GM19468 (cell line): ENCODE measurements at regions not wholly inside any gene's neighbourhood (a gene's known extent, or its start where the extent isn't known, plus 50 kb on each side); places are given as distances from the start of the nearest gene placed in this dataset.
"Not testable (repeated sequence)": the region's sequence is repeated elsewhere in the genome, so short reads cannot be mapped to it uniquely, and the experiment has no call there.

ENCODE experiments used
- ATAC-seq: cut with Tn5 transposase; IDR thresholded peaks from one replicate; pipeline ENCODE4 v1.9.1; 2021; ENCODE audit warnings: mild to moderate bottlenecking, moderate library complexity, moderate number of reproducible peaks; ENCODE audit not compliant: unreplicated experiment; ENCODE audit errors: extremely low read depth

DNA sequence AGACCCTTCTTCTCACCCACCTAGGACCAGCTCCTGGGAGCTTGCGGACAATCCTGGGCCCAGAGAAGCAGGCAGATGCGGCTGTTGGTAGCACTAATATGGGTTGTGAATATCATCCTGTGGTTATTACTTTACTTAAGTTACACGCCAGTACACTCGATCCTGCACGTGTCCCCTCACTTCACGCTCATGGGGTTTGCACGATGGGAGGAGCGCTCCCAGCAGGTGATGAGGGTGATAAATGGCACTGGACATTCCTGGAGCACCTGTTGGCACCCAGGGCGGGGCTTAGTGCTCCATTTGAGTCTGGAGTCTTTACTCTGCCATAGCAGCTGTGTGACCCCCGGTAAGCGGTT, 335.1 kb downstream of the PREX1 start:
- ATAC-seq: no peak

DNA sequence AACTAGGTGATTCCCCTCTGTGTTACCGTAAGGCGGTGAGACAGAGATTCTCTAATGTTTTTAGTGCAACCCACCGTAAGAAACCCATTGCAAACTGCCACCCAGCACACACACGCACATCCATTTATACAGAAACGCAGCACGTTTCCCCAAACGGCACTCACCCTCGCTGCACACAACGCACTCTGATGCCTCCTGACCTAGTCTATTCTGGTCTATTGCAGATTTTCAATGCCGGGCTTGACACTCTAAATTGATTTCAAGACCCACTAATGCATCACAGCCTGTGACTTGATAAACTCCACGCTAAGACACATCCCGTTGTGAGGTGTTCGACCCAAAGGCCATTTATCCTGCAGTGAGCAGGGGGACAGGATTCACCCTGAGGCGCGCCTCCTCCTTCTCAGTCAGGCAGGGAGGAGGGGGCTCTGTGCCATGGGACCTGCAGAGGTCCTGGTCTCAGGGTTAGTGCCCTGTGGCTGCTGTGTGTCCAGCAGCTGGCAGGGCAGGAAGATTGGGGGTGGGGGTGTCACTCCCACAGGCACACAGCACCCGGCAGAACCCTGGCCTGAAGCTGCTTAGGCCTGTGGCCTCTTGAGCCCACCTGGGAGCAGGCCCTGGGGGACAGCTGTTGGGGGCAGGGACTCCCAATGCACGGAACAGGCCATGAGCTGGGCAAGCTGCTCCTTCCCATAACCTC, 335.6 kb downstream of the PREX1 start:
- no peak for ATAC-seq

DNA sequence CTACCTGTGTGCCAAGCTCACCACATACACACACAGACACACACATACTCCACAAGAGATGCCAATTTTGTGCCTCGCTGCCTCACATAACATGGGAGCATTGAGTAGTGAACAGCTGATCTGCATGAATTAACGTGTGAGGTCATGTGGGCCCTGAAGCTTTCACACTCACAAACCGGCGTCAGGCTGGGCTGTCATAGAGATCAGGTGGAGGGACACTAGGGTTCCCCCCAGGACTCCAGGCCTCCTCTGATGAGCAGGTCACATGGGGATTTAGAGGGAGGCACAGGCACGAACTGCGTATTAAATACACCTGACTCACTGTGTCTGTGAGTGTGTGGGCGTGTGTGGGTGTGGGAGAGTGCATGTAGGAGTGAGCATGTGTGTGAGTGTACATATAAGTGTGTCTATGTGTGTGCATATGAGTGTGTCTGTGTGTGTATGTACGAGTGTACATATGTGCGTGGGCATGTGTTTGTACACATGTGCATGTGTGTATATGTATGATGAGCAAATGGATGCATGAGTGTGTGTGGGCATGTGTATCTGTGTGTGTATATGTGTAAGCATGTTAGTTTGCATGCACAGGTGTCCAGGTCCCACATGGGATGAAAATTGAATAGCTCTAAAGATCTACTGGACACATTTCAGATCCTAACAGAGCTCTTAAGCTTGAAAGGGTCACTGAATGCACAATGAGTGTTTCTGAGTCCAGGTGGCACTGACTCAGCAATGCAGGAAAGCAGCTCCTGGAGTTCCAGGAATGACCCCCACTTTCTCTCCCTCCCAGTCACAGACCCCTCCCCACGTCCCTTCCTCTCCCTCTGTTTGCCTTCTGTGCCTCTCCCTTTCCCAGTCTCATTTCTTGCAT, 336.6 kb downstream of the PREX1 start:
- ATAC-seq: no peak

DNA sequence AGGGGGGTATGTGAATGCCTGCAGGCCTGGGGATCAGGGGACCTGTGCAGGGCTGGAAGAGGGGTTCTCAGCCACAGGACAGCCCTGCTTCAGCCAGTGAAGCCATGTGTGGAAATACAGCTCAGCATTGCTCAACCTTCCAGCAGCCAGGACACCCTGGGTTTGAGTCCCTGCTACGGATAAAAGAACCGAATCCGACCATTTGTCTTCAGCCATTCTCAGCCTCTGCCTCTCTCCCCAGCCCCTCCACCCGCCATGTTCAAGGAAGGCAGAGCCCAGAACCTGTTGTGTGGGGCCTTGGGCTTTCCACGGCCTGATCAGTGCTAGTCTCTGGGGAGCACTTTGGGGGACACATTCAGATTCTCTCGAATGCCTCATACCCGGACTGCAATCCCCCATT, 337.5 kb downstream of the PREX1 start:
- ATAC-seq: not testable (repeated sequence)

DNA sequence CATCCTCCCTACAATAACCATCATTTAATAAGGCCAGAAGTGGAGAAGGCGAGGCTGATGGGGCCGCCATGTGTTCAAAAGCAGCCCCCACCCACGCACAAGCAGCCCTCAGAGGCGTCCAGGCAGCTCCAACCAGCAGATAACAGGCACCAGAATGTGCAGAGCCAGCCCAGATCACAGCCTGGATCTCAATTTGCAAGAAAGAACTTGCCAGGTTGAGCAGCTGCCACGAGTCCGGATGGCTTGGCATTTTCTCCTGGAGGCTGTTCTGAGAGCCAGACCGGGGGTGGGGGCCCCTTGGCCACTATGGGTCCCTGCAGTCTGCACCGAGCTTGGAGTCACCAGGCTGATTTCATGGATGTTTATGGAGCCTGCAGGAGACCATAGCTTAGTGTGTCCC, 338.1 kb downstream of the PREX1 start:
- no peak for ATAC-seq

DNA sequence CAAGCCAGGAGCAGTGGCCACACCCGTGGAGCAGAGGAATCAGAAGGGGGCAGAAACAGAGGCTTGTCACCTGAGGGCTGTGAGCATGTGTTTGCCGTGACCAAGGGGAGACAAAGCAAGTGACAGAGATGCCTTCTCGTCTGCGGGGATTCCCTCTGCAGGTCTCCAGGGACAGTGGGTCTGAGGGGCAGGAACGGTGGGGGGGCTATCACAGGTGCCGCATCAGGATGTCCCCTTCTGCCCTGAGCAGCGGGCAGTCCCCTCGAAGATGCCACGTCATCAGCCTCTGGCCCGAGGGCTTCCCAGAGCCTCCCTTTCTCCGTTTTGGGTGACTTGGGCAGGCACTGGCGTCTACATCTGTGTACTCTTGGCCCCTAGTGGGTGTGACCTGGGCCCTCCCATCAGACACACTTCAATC, 338.7 kb downstream of the PREX1 start:
- ATAC-seq: no peak

DNA sequence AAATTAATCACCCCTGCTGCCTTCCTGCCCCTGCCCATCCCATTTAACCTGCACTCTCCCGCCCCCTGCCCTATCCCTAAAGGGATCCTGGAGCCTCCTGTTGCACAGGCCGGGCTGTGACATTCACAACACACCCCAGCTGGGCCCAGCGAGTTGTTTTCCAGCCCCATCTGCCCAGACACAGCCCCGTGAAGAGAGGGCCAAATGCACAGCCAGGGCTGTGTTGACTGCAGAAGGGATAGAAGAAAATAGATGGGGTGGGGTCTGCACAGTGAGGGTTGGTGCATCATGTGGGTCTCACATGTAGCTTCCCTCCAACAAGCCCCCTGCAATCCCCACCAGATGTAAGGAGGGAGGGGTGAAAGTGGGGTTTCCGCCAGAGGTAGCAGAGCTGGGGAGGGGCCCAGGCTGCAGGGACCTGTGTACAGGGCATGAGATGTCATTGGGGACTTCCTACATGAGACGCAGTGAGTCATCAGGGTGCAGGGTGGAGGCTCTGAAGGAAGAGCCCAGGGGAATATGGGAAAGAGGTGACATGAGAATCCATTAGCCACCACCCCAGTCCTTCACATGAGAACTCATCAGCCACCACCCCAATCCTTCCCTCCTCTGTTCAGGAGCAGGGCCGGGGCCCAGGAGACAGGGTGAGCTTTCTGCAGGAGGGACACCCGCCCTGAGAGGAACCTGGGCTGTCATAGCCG, 339.3 kb downstream of the PREX1 start:
- ATAC-seq: not testable (repeated sequence)

DNA sequence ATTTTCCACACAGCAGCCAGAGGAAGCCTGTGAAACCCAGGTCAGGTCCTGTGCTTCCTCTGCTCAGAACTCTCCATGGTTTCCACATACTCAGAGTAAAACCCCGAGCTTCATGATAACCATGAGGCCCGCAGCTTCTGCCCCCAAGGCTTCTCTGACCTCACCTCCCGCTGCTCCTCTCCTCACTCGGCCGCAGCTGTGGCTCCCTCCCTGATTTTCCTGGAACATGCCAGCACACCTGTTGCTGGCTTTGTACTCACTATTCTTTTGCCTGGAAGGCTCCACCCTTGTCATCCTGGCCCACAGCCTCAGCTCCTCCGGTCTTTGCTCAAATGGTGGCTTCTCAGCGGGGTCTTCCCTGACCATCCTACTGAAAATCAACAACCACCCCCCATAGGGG, 341.7 kb downstream of the PREX1 start:
- ATAC-seq: no peak

DNA sequence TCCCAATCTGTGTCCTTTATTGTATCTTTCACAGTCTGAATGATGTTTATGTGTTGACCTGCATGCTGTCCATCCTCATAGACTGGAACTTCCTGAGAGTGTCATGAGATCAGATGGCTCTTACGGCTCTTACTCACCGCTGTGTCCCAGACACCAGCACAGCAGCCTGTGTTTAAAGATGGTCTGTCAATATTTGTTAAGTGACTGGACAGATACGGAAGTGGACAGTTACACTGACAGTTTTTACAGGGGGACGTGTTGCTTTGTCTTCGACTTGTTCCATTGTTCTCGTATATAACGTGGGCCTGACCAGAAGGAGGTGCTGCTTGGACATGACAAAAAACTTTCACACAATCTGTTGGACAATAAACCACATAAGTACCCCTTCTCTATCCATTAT, 342.6 kb downstream of the PREX1 start:
- ATAC-seq: not testable (repeated sequence)

DNA sequence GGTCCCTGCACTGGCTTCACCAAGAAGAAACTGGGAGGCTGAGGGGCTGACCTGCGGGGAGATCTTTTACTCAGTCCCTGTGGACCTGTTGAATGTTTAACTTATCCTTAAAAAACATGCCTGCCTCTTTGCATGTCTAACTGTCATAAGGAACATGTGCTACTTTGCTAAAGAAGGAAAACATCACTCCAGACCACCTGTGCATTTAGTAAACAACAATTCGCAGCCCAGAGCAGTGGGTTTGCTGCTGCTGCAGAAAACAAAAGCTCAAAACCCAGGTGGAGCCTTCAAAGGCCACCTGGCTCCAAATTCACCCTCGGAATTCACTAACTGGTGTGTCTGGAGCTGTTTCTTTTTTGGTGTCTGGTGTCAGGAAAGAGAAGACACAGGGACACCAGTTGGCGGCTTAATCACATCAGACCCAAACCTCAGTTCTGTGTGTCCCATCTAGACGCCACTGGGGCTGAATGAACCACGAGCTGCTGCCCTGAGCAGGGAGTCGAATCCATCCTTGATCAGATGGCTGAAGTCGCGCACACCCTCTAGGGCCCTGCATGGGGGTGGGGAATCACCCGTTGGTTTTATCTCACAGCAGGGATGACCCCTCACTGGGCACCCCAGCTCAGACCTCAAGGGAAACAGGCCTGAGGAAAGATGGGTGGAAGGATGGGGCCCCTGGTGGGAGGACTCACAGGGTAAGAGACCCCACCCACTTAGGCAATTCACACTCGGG, 344.3 kb downstream of the PREX1 start:
- no peak for ATAC-seq

DNA sequence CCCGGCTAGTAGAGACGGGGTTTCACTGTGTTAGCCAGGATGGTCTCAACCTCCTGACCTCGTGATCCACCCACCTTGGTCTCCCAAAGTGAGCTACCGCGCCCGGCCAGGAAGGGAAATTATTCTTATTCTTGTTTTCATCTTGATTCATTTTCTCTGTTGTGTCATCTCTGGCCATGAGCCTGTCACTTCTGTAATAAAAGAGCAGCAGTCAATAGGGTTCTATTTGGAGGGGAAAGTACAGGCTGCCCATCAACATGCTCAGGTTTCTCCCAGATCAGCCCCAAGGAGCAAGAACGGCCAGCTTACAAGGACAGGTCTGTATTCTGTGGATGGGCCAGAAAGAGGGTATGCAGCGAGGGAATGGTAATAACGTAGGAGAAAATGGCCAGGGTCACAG, 345.0 kb downstream of the PREX1 start:
- ATAC-seq: no peak

DNA sequence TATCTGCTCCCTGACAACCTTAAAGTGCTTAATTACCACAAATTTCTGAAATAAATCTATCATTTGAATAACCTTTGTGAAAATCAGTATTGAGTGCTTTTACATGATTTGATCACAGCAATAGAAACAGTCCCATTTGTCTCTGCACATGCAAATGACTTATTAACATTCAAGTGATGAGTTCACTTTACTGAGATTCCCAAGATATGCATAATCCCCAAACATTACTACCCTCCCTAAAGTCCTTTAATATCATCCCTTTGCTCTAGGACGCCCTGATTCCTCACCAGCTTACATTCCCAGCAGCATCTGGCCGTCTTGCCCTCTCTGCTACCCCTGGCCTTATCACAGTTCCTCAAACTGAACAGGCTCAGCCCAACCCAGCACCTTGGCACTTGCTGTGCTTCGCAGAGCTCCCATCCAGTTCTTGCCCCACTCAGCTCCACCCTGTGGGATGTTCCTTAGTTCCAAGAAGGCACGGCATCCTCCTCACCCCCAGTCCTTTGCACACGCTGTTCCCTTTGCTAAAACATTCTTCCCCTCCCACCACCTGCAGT, 347.5 kb downstream of the PREX1 start:
- ATAC-seq: no peak

DNA sequence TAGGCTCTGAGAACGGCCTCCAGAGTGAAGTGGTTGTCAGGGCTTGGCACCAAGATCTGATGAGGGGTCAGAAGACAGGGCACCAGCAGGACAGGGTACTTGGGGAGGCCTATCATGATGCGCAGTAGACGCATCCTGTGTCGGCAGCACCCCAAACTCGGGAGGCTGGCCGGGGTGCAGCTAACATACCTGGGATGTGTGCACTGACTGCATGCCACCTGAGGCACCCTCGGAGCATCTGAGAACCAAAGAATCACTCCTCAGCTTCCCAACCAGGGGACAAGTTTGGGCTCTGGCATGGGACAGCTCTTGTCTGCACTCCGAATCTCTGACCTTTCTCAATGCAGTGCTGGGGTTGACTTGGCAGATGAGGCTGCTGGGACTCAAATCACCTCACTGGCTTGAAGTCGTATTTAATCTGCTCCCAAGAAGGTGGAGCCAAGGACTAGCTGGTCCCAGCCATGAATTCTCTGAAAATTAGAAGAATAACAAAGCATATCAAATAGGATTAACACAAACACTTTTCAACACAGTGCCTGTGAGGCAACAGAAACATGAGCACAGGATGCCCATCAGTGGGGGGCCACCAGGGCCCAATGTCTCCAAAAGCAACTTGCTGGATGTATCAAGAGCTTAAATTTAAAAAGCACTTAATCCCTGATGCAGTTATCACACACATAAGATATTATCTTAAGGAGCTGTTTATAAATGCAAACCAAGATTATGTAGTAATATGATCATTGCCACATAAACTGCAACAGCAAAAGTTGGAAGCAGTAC, 348.8 kb downstream of the PREX1 start:
- ATAC-seq: no peak

DNA sequence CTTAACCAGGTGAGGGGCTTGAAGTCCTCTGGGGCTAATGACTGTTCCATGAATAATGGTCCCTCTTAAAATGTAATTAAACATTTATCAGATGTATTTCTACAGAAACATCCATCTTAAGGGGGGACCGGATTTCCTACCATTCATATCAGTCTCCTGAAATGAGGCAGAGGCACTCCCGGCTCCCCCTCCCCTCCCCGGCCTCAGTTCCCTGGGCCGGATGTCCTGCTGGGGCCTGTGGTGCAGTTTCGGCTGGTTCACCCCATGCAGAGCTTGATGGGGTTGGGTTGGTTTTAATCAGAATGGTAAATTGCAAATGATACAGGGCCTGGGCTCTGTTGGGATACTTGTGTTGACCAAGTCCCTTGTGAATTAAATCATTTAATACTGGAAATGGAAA, 349.4 kb downstream of the PREX1 start:
- no peak for ATAC-seq

DNA sequence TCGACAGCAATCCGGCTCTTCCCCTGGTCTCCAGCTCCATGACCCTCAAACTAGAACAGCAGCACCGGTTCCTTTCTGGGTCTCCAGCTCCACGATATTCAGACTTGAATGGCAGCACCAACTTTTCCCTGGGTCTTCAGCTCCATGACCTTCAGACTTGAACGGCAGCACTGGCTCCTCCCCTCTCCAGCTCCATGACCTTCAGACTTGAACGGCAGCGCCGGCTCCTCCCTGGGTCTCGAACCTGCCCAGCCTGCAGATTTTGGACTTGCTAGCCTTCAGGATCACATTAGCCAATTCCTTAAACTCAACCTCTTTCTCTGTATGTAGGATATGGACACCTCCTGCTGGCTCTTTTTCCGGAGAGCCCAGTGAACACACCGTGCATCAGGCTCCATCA, 350.9 kb downstream of the PREX1 start:
- no peak for ATAC-seq

DNA sequence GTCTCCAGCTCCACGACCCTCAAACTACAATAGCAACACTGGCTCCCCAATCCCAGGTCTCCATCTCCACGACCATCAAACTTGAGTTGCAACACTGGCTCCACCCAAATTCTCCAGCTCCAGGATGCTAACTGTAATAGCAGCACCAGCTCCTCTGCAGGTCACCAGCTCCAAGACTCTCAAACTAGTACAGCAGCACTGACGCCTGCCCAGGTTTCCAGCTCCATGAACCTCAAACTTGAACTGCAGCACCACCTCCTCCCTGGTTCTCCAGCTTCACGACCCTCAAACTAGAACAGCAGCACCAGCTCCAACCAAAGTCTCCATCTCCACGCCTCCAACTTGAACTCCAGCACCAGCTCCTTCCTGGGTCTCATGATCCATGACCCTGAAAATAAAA, 353.8 kb downstream of the PREX1 start:
- ATAC-seq: no peak

DNA sequence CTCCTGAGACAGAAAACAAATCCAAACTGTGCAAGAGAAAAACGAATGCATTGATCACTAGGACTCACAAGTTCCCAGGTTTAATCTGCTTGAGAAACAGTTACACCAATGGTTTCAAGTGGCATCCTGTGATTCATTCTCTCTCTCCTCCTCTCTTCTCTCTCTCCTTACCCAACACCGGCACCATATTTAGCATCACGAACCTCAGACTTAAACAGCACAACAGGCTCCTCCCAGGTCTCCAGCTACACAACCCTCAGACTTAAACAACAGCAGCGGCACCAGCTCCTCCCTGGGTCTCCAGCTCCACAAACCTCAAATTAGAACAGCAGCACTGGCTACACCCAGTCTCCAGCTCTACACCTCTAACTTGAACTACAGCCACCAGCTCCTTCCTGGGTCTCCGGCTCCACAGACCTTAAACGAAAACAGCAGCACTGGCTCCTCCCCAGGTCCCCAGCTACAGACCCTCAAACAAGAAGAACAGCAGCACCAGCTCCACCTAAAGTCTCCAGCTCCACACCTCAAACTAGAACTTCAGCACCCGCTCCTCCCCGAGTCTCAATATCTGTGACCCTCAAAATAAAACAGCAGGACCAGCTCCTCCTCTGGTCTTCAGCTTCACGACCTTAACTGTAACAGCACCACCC, 355.9 kb downstream of the PREX1 start:
- no peak for ATAC-seq

DNA sequence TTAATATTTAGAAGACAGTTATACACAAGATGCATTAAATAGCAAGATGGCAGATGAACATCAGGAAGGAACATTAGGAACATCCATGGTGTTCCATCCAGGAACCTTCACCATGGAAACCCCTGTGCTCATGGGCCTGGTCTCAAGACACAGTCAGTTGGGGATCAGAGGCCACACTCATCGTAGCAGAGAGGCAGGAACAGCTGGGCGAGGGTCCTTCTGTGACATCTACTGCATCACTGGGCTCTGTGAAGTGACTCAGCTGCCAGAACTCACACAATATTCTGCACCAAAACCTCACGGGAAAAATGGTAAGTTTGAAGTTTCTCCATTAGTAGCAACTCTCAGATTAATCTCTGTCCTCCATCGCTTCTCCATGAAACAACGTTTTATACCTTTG, 356.6 kb downstream of the PREX1 start:
- no peak for ATAC-seq

DNA sequence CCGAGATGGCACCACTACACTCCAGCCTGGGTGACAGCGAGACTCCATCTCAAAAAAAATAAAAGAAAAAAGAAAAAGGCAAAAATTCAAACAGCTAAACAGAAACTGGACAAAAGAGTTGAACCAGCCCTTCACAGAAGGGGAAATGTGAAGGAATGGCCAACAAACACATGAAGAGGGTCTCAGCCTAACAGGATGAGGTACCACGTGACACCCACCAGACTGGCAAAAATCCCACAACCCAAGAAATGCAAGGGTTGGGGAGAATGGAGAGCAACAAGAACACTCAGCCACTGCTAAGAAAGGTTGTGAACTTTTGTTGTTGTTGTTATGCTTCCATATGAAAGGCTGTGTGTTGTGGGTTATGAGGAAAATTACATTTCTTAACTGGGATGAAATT, 357.7 kb downstream of the PREX1 start:
- ATAC-seq: no peak
